Glutamatergic neuron (in vitro differentiated cells): ENCODE measurements at regions not wholly inside any gene's neighbourhood (a gene's known extent, or its start where the extent isn't known, plus 50 kb on each side); places are given as distances from the start of the nearest gene placed in this dataset.

Experiments used
- DNase-seq: peaks from one replicate; pipeline ENCODE4 v3.0.0; 2022
- H3K27ac Mint-ChIP-seq: one replicate; pipeline ENCODE4 v1.8.0; 2020; ENCODE audit warnings: mild to moderate bottlenecking, mixed read lengths, inconsistent platforms; ENCODE audit not compliant: unreplicated experiment
- H3K27me3 Mint-ChIP-seq: one replicate; pipeline ENCODE4 v1.8.0; 2020; ENCODE audit warnings: mild to moderate bottlenecking, moderate library complexity, mixed read lengths, inconsistent platforms; ENCODE audit not compliant: unreplicated experiment
- H3K36me3 Mint-ChIP-seq: one replicate; pipeline ENCODE4 v1.8.0; 2020; ENCODE audit warnings: mild to moderate bottlenecking, mixed read lengths, inconsistent platforms; ENCODE audit not compliant: unreplicated experiment
- H3K4me1 Mint-ChIP-seq: one replicate; pipeline ENCODE4 v1.8.0; 2020; ENCODE audit warnings: mild to moderate bottlenecking, low read depth, mixed read lengths, inconsistent platforms; ENCODE audit not compliant: unreplicated experiment
- H3K4me3 Mint-ChIP-seq: one replicate; pipeline ENCODE4 v1.8.0; 2020; ENCODE audit warnings: mild to moderate bottlenecking, mixed read lengths, inconsistent platforms; ENCODE audit not compliant: unreplicated experiment
- H3K9me3 Mint-ChIP-seq: one replicate; pipeline ENCODE4 v1.8.0; 2020; ENCODE audit warnings: mild to moderate bottlenecking, moderate library complexity, mixed read lengths, inconsistent platforms; ENCODE audit not compliant: unreplicated experiment
- CTCF ChIP-seq: fragments of 200-600 bp; sonication (generic); IDR thresholded peaks from one replicate; pipeline ENCODE4 v1.5.0; 2021; ENCODE audit not compliant: partially characterized antibody, unreplicated experiment

GRCh38 chr13:94780421-94780820 lies 68.1 kb upstream of the SOX21 start:
- no peak overlapping the region for H3K4me3 Mint-ChIP-seq
- H3K9me3 Mint-ChIP-seq = peaks cover 4% of the 10 kb centered on the region
- no peaks in the 10 kb centered on the region for H3K27me3 Mint-ChIP-seq
- H3K4me1 Mint-ChIP-seq = no peaks in the 10 kb centered on the region
- no peaks in the 10 kb centered on the region for H3K36me3 Mint-ChIP-seq
- H3K27ac Mint-ChIP-seq = no peak overlapping the region
- DNase-seq = no peak
- no peak for TF ChIP-seq CTCF

GRCh38 chr13:94778986-94779385 lies 66.6 kb upstream of the SOX21 start:
- Mint-ChIP-seq H3K4me1 (no peaks in the 10 kb centered on the region), H3K4me3 (no peak overlapping the region), H3K9me3 (peaks cover 4% of the 10 kb centered on the region), H3K27ac (no peak overlapping the region), H3K27me3 (no peaks in the 10 kb centered on the region), H3K36me3 (no peaks in the 10 kb centered on the region)
- no peak for DNase-seq
- TF ChIP-seq CTCF = no peak

GRCh38 chr13:94778585-94778984 lies 66.2 kb upstream of the SOX21 start:
- H3K36me3 Mint-ChIP-seq = no peaks in the 10 kb centered on the region
- no peak overlapping the region for H3K4me3 Mint-ChIP-seq

GRCh38 chr13:94776956-94777355 lies 64.6 kb upstream of the SOX21 start:
- TF ChIP-seq CTCF = no peak
- H3K9me3 Mint-ChIP-seq = no peaks in the 10 kb centered on the region
- H3K4me1 Mint-ChIP-seq = no peaks in the 10 kb centered on the region
- no peak overlapping the region for H3K27ac Mint-ChIP-seq
- no peak overlapping the region for H3K4me3 Mint-ChIP-seq
- DNase-seq = no peak
- no peaks in the 10 kb centered on the region for H3K27me3 Mint-ChIP-seq
- no peaks in the 10 kb centered on the region for H3K36me3 Mint-ChIP-seq

More at GRCh38 chr13:94778585-94778984, 66.2 kb upstream of the SOX21 start:
- no peak for DNase-seq
- no peak for TF ChIP-seq CTCF
- Mint-ChIP-seq H3K27me3 (no peaks in the 10 kb centered on the region), H3K27ac (no peak overlapping the region), H3K4me1 (no peaks in the 10 kb centered on the region), H3K9me3 (peaks cover 4% of the 10 kb centered on the region)

GRCh38 chr13:94776300-94776699 lies 64.0 kb upstream of the SOX21 start:
- no peaks in the 10 kb centered on the region for H3K36me3 Mint-ChIP-seq
- H3K9me3 Mint-ChIP-seq = no peaks in the 10 kb centered on the region
- no peak for DNase-seq
- no peak for TF ChIP-seq CTCF
- H3K27me3 Mint-ChIP-seq = no peaks in the 10 kb centered on the region
- no peak overlapping the region for H3K27ac Mint-ChIP-seq
- H3K4me3 Mint-ChIP-seq = no peak overlapping the region
- H3K4me1 Mint-ChIP-seq = no peaks in the 10 kb centered on the region
